Left cardiac atrium (tissue), 4 donors: ENCODE measurements at regions not wholly inside any gene's neighbourhood (a gene's known extent, or its start where the extent isn't known, plus 50 kb on each side); places are given as distances from the start of the nearest gene placed in this dataset.

ENCODE experiments used
- ATAC-seq, 2 donors: fragments of 200-7000 bp; cut with Tn5 transposase; one replicate each; pipeline ENCODE4 v1.9.1; 2020; ENCODE audit warnings: mild to moderate bottlenecking in 2 of 2, moderate library complexity in 2 of 2
- DNase-seq: peaks from one replicate; pipeline ENCODE4 v3.0.0-alpha.2; 2020
- intact Hi-C, 2 donors: fragments of 100-400 bp; cut with DNase I; formaldehyde crosslinking; loops; one replicate each; pipeline versions ENCODE4 v1.14.1 to v1.15.1; 2022 to 2023
- donor health status: DM: no; HTN: yes; CAD: no.
- donor health status: DM: no; HTN: yes; CAD: no; lungs with severe emphysema.
- donor health status: DM: yes; HTN: yes; CAD: no.
- donor health status: Dilated cardiomyopathy.

- intact Hi-C loops = no loop called here
- ATAC-seq (peak; percentile 38 to 96), DNase-seq (peak; percentile 88)
Observed at GRCh38 chr16:31700530-31701388, 172.8 kb upstream of the ZNF267 start.

GRCh38 chr16:31701734-31702133 lies 171.9 kb upstream of the ZNF267 start:
- DNase-seq (no peak), ATAC-seq (no peak)
- intact Hi-C loops = no loop called here

GRCh38 chr16:31702796-31703195 lies 170.8 kb upstream of the ZNF267 start:
- ATAC-seq (no peak), DNase-seq (no peak)
- intact Hi-C loops = no loop called here

GRCh38 chr16:31703526-31704128 lies 170.0 kb upstream of the ZNF267 start:
- intact Hi-C loops = no loop called here
- ATAC-seq (no peak), DNase-seq (no peak)

GRCh38 chr16:31704138-31704537 lies 169.5 kb upstream of the ZNF267 start:
- no peak for ATAC-seq
- intact Hi-C loops = no loop called here
- no peak for DNase-seq

GRCh38 chr16:31705371-31705770 lies 168.2 kb upstream of the ZNF267 start:
- DNase-seq = no peak
- no peak for ATAC-seq
- intact Hi-C loops = no loop called here

GRCh38 chr16:31706318-31706717 lies 167.3 kb upstream of the ZNF267 start:
- DNase-seq = no peak
- intact Hi-C loops = no loop called here
- ATAC-seq = no peak

GRCh38 chr16:31706925-31707324 lies 166.7 kb upstream of the ZNF267 start:
- DNase-seq (no peak), ATAC-seq (no peak)
- intact Hi-C loops = no loop called here

GRCh38 chr16:31707743-31708335 lies 165.8 kb upstream of the ZNF267 start:
- no peak for ATAC-seq
- DNase-seq = no peak
- intact Hi-C loops = no loop called here

GRCh38 chr16:31708348-31708747 lies 165.3 kb upstream of the ZNF267 start:
- intact Hi-C loops = no loop called here
- DNase-seq = no peak
- no peak for ATAC-seq

GRCh38 chr16:31709181-31709580 lies 164.4 kb upstream of the ZNF267 start:
- ATAC-seq (no peak), DNase-seq (no peak)
- intact Hi-C loops = no loop called here

GRCh38 chr16:31710134-31710533 lies 163.5 kb upstream of the ZNF267 start:
- intact Hi-C loops = loop anchor here in 1 of 2 donors (10.0 kb wide), 2 partner anchors 165 to 205 kb away; partner anchors contain the start of genes RUSF1 and ZNF267
- ATAC-seq (no peak), DNase-seq (no peak)

- intact Hi-C loops = loop anchor here in 1 of 2 donors (10.0 kb wide), 2 partner anchors 164 to 206 kb away; partner anchors contain the start of genes RUSF1 and ZNF267
- no peak for ATAC-seq
- DNase-seq = no peak
Observed at GRCh38 chr16:31710880-31711279, 162.7 kb upstream of the ZNF267 start.

GRCh38 chr16:31711344-31711845 lies 162.2 kb upstream of the ZNF267 start:
- DNase-seq = no peak
- no peak for ATAC-seq
- intact Hi-C loops = loop anchor here in 1 of 2 donors (10.0 kb wide), 2 partner anchors 163 to 207 kb away; partner anchors contain the start of genes RUSF1 and ZNF267

GRCh38 chr16:31712064-31712540 lies 161.5 kb upstream of the ZNF267 start:
- no peak for DNase-seq
- ATAC-seq = no peak
- intact Hi-C loops = loop anchor here in 1 of 2 donors (10.0 kb wide), 2 partner anchors 163 to 207 kb away; partner anchors contain the start of genes RUSF1 and ZNF267

GRCh38 chr16:31713071-31713944 lies 160.3 kb upstream of the ZNF267 start:
- intact Hi-C loops = loop anchor here in 1 of 2 donors (10.0 kb wide), 2 partner anchors 161 to 209 kb away; partner anchors contain the start of genes RUSF1 and ZNF267
- DNase-seq = peak; percentile 96

GRCh38 chr16:31713945-31714902 lies 159.4 kb upstream of the ZNF267 start:
- intact Hi-C loops = loop anchor here in 1 of 2 donors (10.0 kb wide), 2 partner anchors 161 to 209 kb away; partner anchors contain the start of genes RUSF1 and ZNF267
- ATAC-seq = no peak
- no peak for DNase-seq

More at GRCh38 chr16:31713071-31713944, 160.3 kb upstream of the ZNF267 start:
- ATAC-seq = peak; percentile 96 to 97
